Liver (tissue), 8 donors: ENCODE measurements at regions not wholly inside any gene's neighbourhood (a gene's known extent, or its start where the extent isn't known, plus 50 kb on each side); places are given as distances from the start of the nearest gene placed in this dataset.

Experiments
- DNase-seq: peaks from one replicate; pipeline ENCODE4 v3.0.0-alpha.2; 2017; ENCODE audit warnings: low spot score
- H3K27ac ChIP-seq, 2 donors: one replicate each; pipeline ENCODE4 v1.7.0; 2013; ENCODE audit warnings: inconsistent platforms in 2 of 2, low read length in 2 of 2, control low read depth in 1 of 2, low read depth in 1 of 2, mild to moderate bottlenecking in 1 of 2
- H3K27me3 ChIP-seq, 4 donors: one replicate each; pipeline versions ENCODE4 v1.6.1 to v1.7.0; 2013; ENCODE audit warnings: low read length in 3 of 4, inconsistent platforms in 1 of 4, mild to moderate bottlenecking in 1 of 4, moderate library complexity in 1 of 4; ENCODE audit not compliant: control insufficient read depth in 4 of 4, insufficient read depth in 4 of 4
- H3K36me3 ChIP-seq, 4 donors: one replicate each; pipeline versions ENCODE4 v1.6.1 to v1.7.0; 2013; ENCODE audit warnings: low read length in 3 of 4, mild to moderate bottlenecking in 3 of 4, low read depth in 1 of 4, moderate library complexity in 1 of 4; ENCODE audit not compliant: control insufficient read depth in 4 of 4, insufficient read depth in 3 of 4
- H3K4me1 ChIP-seq, 4 donors: one replicate each; pipeline versions ENCODE4 v1.6.1 to v1.7.0; 2013; ENCODE audit warnings: low read length in 3 of 4, mild to moderate bottlenecking in 3 of 4, moderate library complexity in 1 of 4; ENCODE audit not compliant: control insufficient read depth in 4 of 4, insufficient read depth in 4 of 4
- H3K4me3 ChIP-seq, 3 donors: one replicate each; pipeline versions ENCODE4 v1.6.1 to v1.7.0; 2013; ENCODE audit warnings: low read length in 3 of 3, control low read depth in 1 of 3, low read depth in 1 of 3, mild to moderate bottlenecking in 1 of 3
- H3K9ac ChIP-seq, 2 donors: one replicate each; pipeline ENCODE4 v1.7.0; 2013; ENCODE audit warnings: low read length in 2 of 2, mild to moderate bottlenecking in 2 of 2, moderate library complexity in 2 of 2, control low read depth in 1 of 2, low read depth in 1 of 2
- H3K9me3 ChIP-seq, 4 donors: one replicate each; pipeline versions ENCODE4 v1.6.1 to v1.7.0; 2013; ENCODE audit warnings: low read length in 3 of 4; ENCODE audit not compliant: control insufficient read depth in 4 of 4
- ATF3 ChIP-seq: IDR thresholded peaks from 2 replicates; pipeline ENCODE4 v1.6.1; 2016; ENCODE audit warnings: antibody characterized with exemption
- CTCF ChIP-seq: fragments of 150-350 bp; IDR thresholded peaks from 2 replicates; pipeline ENCODE4 v1.5.1; 2017; ENCODE audit warnings: improper control_type of control experiment, low read depth, low read length; ENCODE audit not compliant: missing input control
- EGR1 ChIP-seq, 2 donors: IDR thresholded peaks; 2 replicates each; pipeline ENCODE4 v1.6.1; 2016 to 2018; ENCODE audit warnings: antibody characterized with exemption in 2 of 2, low read depth in 2 of 2
- FOXA1 ChIP-seq: IDR thresholded peaks from 2 replicates; pipeline ENCODE4 v1.6.1; 2016; ENCODE audit warnings: antibody characterized with exemption
- FOXA2 ChIP-seq: IDR thresholded peaks from 2 replicates; pipeline ENCODE4 v1.6.1; 2016; ENCODE audit warnings: antibody characterized with exemption
- HNF4A ChIP-seq, 2 donors: conservative IDR thresholded peaks; 2 replicates each; pipeline ENCODE4 v1.6.1; 2016; ENCODE audit warnings: antibody characterized with exemption in 2 of 2, mild to moderate bottlenecking in 2 of 2
- HNF4G ChIP-seq: IDR thresholded peaks from 2 replicates; pipeline ENCODE4 v1.6.1; 2016; ENCODE audit warnings: antibody characterized with exemption
- MAX ChIP-seq: IDR thresholded peaks from 2 replicates; pipeline ENCODE4 v1.6.1; 2016; ENCODE audit warnings: antibody characterized with exemption
- NR2F2 ChIP-seq: IDR thresholded peaks from 2 replicates; pipeline ENCODE4 v1.6.1; 2016; ENCODE audit warnings: antibody characterized with exemption
- RAD21 ChIP-seq, 2 donors: IDR thresholded peaks; 2 replicates each; pipeline ENCODE4 v1.6.1; 2016; ENCODE audit warnings: antibody characterized with exemption in 2 of 2, mild to moderate bottlenecking in 2 of 2
- REST ChIP-seq: IDR thresholded peaks from 2 replicates; pipeline ENCODE4 v1.6.1; 2016; ENCODE audit warnings: antibody characterized with exemption, mild to moderate bottlenecking
- RXRA ChIP-seq, 2 donors: IDR thresholded peaks; 2 replicates each; pipeline ENCODE4 v1.6.1; 2017 to 2018; ENCODE audit warnings: antibody characterized with exemption in 2 of 2, mild to moderate bottlenecking in 1 of 2
- SP1 ChIP-seq: IDR thresholded peaks from 2 replicates; pipeline ENCODE4 v1.6.1; 2018; ENCODE audit warnings: antibody characterized with exemption, mild to moderate bottlenecking
- TAF1 ChIP-seq: conservative IDR thresholded peaks from 2 replicates; pipeline ENCODE4 v1.6.1; 2016; ENCODE audit warnings: antibody characterized with exemption, mild to moderate bottlenecking
- YY1 ChIP-seq: IDR thresholded peaks from 2 replicates; pipeline ENCODE4 v1.6.1; 2016; ENCODE audit warnings: antibody characterized with exemption, mild to moderate bottlenecking
- ZBTB33 ChIP-seq: IDR thresholded peaks from 2 replicates; pipeline ENCODE4 v1.6.1; 2016; ENCODE audit warnings: antibody characterized with exemption
- WGBS: extraction: QIAGEN DNeasy Blood & Tissue Kit; methylation state at CpG from one replicate; pipeline ENCODE4 v1.1.7; 2013; 5-methylcytosine and 5-hydroxymethylcytosine counted together
- donor health status: healthy.
- donor health status: healthy.
- donor health status: healthy.
- donor health status: healthy.
- donor health status: healthy.

GRCh38 chr1:59077466-59078069, 219.3 kb upstream of the FGGY start:
- H3K4me3 ChIP-seq, result no peak overlapping the region
- no peak for TF ChIP-seq FOXA2
- no peak for TF ChIP-seq ZBTB33
- no peak for TF ChIP-seq NR2F2
- no peak for TF ChIP-seq TAF1
- TF ChIP-seq EGR1 (IDR thresholded peaks at IDR 0.05; ENCODE audit: low read depth in 2 of 2), result no peak
- no peak for TF ChIP-seq FOXA1
- TF ChIP-seq SP1, result no peak
- no peak for TF ChIP-seq YY1
- TF ChIP-seq RXRA (IDR thresholded peaks at IDR 0.05), result no peak
- no peak for TF ChIP-seq REST
- no peak for TF ChIP-seq ATF3
- no peak for TF ChIP-seq HNF4G
- no peak for TF ChIP-seq CTCF
- no peak for DNase-seq
- H3K9ac ChIP-seq, result no peak overlapping the region
- no peaks in the 10 kb centered on the region for H3K27me3 ChIP-seq
- no peaks in the 10 kb centered on the region for H3K4me1 ChIP-seq
- no peaks in the 10 kb centered on the region for H3K9me3 ChIP-seq
- H3K36me3 ChIP-seq, result no peaks in the 10 kb centered on the region
- H3K27ac ChIP-seq, result no peak overlapping the region
- 84% methylated on average over 6 of the region's 6 CpGs for WGBS

GRCh38 chr1:59078070-59078800, 218.7 kb upstream of the FGGY start:
- Histone ChIP-seq H3K9ac (no peak overlapping the region), H3K4me1 (no peaks in the 10 kb centered on the region), H3K36me3 (no peaks in the 10 kb centered on the region), H3K9me3 (no peaks in the 10 kb centered on the region), H3K27ac (no peak overlapping the region), H3K4me3 (no peak overlapping the region), H3K27me3 (no peaks in the 10 kb centered on the region)
- DNase-seq, result no peak
- 62% methylated on average over 4 of the region's 4 CpGs for whole genome bisulfite sequencing
- TF ChIP-seq HNF4G (no peak), RXRA (IDR thresholded peaks at IDR 0.05) (no peak), HNF4A (conservative IDR thresholded peaks at IDR 0.05) (no peak), CTCF (no peak), FOXA2 (no peak), REST (no peak), FOXA1 (no peak), RAD21 (IDR thresholded peaks at IDR 0.05) (no peak), TAF1 (no peak), SP1 (no peak), MAX (no peak), YY1 (no peak)
